Liver (tissue), 8 donors: ENCODE measurements at regions not wholly inside any gene's neighbourhood (a gene's known extent, or its start where the extent isn't known, plus 50 kb on each side); places are given as distances from the start of the nearest gene placed in this dataset.
A peak's percentile ranks its signal among the peaks of the same experiment; 100 is the strongest.
"Not testable (repeated sequence)": the region's sequence is repeated elsewhere in the genome, so short reads cannot be mapped to it uniquely, and the experiment has no call there.

ENCODE experiments used
- DNase-seq: peaks from one replicate; pipeline ENCODE4 v3.0.0-alpha.2; 2017; ENCODE audit warnings: low spot score
- H3K27ac ChIP-seq, 2 donors: one replicate each; pipeline ENCODE4 v1.7.0; 2013; ENCODE audit warnings: inconsistent platforms in 2 of 2, low read length in 2 of 2, control low read depth in 1 of 2, low read depth in 1 of 2, mild to moderate bottlenecking in 1 of 2
- H3K27me3 ChIP-seq, 4 donors: one replicate each; pipeline versions ENCODE4 v1.6.1 to v1.7.0; 2013; ENCODE audit warnings: low read length in 3 of 4, inconsistent platforms in 1 of 4, mild to moderate bottlenecking in 1 of 4, moderate library complexity in 1 of 4; ENCODE audit not compliant: control insufficient read depth in 4 of 4, insufficient read depth in 4 of 4
- H3K36me3 ChIP-seq, 4 donors: one replicate each; pipeline versions ENCODE4 v1.6.1 to v1.7.0; 2013; ENCODE audit warnings: low read length in 3 of 4, mild to moderate bottlenecking in 3 of 4, low read depth in 1 of 4, moderate library complexity in 1 of 4; ENCODE audit not compliant: control insufficient read depth in 4 of 4, insufficient read depth in 3 of 4
- H3K4me1 ChIP-seq, 4 donors: one replicate each; pipeline versions ENCODE4 v1.6.1 to v1.7.0; 2013; ENCODE audit warnings: low read length in 3 of 4, mild to moderate bottlenecking in 3 of 4, moderate library complexity in 1 of 4; ENCODE audit not compliant: control insufficient read depth in 4 of 4, insufficient read depth in 4 of 4
- H3K4me3 ChIP-seq, 3 donors: one replicate each; pipeline versions ENCODE4 v1.6.1 to v1.7.0; 2013; ENCODE audit warnings: low read length in 3 of 3, control low read depth in 1 of 3, low read depth in 1 of 3, mild to moderate bottlenecking in 1 of 3
- H3K9ac ChIP-seq, 2 donors: one replicate each; pipeline ENCODE4 v1.7.0; 2013; ENCODE audit warnings: low read length in 2 of 2, mild to moderate bottlenecking in 2 of 2, moderate library complexity in 2 of 2, control low read depth in 1 of 2, low read depth in 1 of 2
- H3K9me3 ChIP-seq, 4 donors: one replicate each; pipeline versions ENCODE4 v1.6.1 to v1.7.0; 2013; ENCODE audit warnings: low read length in 3 of 4; ENCODE audit not compliant: control insufficient read depth in 4 of 4
- ATF3 ChIP-seq: IDR thresholded peaks from 2 replicates; pipeline ENCODE4 v1.6.1; 2016; ENCODE audit warnings: antibody characterized with exemption
- CTCF ChIP-seq: fragments of 150-350 bp; IDR thresholded peaks from 2 replicates; pipeline ENCODE4 v1.5.1; 2017; ENCODE audit warnings: improper control_type of control experiment, low read depth, low read length; ENCODE audit not compliant: missing input control
- EGR1 ChIP-seq, 2 donors: IDR thresholded peaks; 2 replicates each; pipeline ENCODE4 v1.6.1; 2016 to 2018; ENCODE audit warnings: antibody characterized with exemption in 2 of 2, low read depth in 2 of 2
- HNF4A ChIP-seq, 2 donors: conservative IDR thresholded peaks; 2 replicates each; pipeline ENCODE4 v1.6.1; 2016; ENCODE audit warnings: antibody characterized with exemption in 2 of 2, mild to moderate bottlenecking in 2 of 2
- HNF4G ChIP-seq: IDR thresholded peaks from 2 replicates; pipeline ENCODE4 v1.6.1; 2016; ENCODE audit warnings: antibody characterized with exemption
- JUND ChIP-seq, 2 donors: IDR thresholded peaks; 2 replicates each; pipeline ENCODE4 v1.6.1; 2016; ENCODE audit warnings: antibody characterized with exemption in 2 of 2
- NR2F2 ChIP-seq: IDR thresholded peaks from 2 replicates; pipeline ENCODE4 v1.6.1; 2016; ENCODE audit warnings: antibody characterized with exemption
- REST ChIP-seq: IDR thresholded peaks from 2 replicates; pipeline ENCODE4 v1.6.1; 2016; ENCODE audit warnings: antibody characterized with exemption, mild to moderate bottlenecking
- RXRA ChIP-seq, 2 donors: IDR thresholded peaks; 2 replicates each; pipeline ENCODE4 v1.6.1; 2017 to 2018; ENCODE audit warnings: antibody characterized with exemption in 2 of 2, mild to moderate bottlenecking in 1 of 2
- SP1 ChIP-seq: IDR thresholded peaks from 2 replicates; pipeline ENCODE4 v1.6.1; 2018; ENCODE audit warnings: antibody characterized with exemption, mild to moderate bottlenecking
- TAF1 ChIP-seq: conservative IDR thresholded peaks from 2 replicates; pipeline ENCODE4 v1.6.1; 2016; ENCODE audit warnings: antibody characterized with exemption, mild to moderate bottlenecking
- YY1 ChIP-seq: IDR thresholded peaks from 2 replicates; pipeline ENCODE4 v1.6.1; 2016; ENCODE audit warnings: antibody characterized with exemption, mild to moderate bottlenecking
- ZBTB33 ChIP-seq: IDR thresholded peaks from 2 replicates; pipeline ENCODE4 v1.6.1; 2016; ENCODE audit warnings: antibody characterized with exemption
- WGBS: extraction: QIAGEN DNeasy Blood & Tissue Kit; methylation state at CpG from one replicate; pipeline ENCODE4 v1.1.7; 2013; 5-methylcytosine and 5-hydroxymethylcytosine counted together
- donor health status: healthy.
- donor health status: healthy.
- donor health status: healthy.
- donor health status: healthy.
- donor health status: healthy.

- TF ChIP-seq EGR1 (IDR thresholded peaks at IDR 0.05; ENCODE audit: low read depth in 2 of 2) (no peak), JUND (IDR thresholded peaks at IDR 0.05) (no peak), YY1 (no peak), TAF1 (no peak)
- WGBS, result 92% methylated on average over 3 of the region's 3 CpGs
- Histone ChIP-seq H3K4me3 (no peak overlapping the region), H3K27ac (no peak overlapping the region), H3K9me3 (no peaks in the 10 kb centered on the region), H3K27me3 (no peaks in the 10 kb centered on the region), H3K4me1 (peaks cover 2 to 14% (median 6%) of the 10 kb centered on the region in 4 donors), H3K9ac (no peak overlapping the region), H3K36me3 (no peaks in the 10 kb centered on the region)
- no peak for DNase-seq
Measured at GRCh38 chr4:22616516-22616915, 76.2 kb upstream of the GBA3 start.

GRCh38 chr4:22620144-22620543 is 72.6 kb upstream of the GBA3 start:
- not testable (repeated sequence) for H3K36me3 ChIP-seq, DNase-seq, H3K9me3 ChIP-seq, H3K4me1 ChIP-seq, H3K9ac ChIP-seq, H3K27me3 ChIP-seq, H3K27ac ChIP-seq, H3K4me3 ChIP-seq
- WGBS, result 77% methylated on average over 4 of the region's 4 CpGs
- peak in 1 of 2 donors; percentile 28 for TF ChIP-seq HNF4A (conservative IDR thresholded peaks at IDR 0.05)
- peak in 1 of 2 donors; percentile 16 for TF ChIP-seq RXRA (IDR thresholded peaks at IDR 0.05)

- H3K9me3 ChIP-seq, H3K27ac ChIP-seq, H3K4me1 ChIP-seq, H3K36me3 ChIP-seq, DNase-seq, H3K9ac ChIP-seq, H3K27me3 ChIP-seq, H3K4me3 ChIP-seq: not testable (repeated sequence)
- WGBS, result 94% methylated on average over 5 of the region's 5 CpGs
Measured at GRCh38 chr4:22621970-22622369, 70.8 kb upstream of the GBA3 start.

GRCh38 chr4:22624002-22624401 is 68.7 kb upstream of the GBA3 start:
- not testable (repeated sequence) for H3K9ac ChIP-seq, H3K27me3 ChIP-seq, H3K4me1 ChIP-seq, H3K36me3 ChIP-seq, H3K4me3 ChIP-seq, H3K9me3 ChIP-seq, DNase-seq, H3K27ac ChIP-seq
- 87% methylated on average over 5 of the region's 5 CpGs for WGBS

- Histone ChIP-seq H3K36me3 (no peaks in the 10 kb centered on the region), H3K4me1 (peaks cover 0 to 2% (median under 1%) of the 10 kb centered on the region in 4 donors), H3K9me3 (no peaks in the 10 kb centered on the region), H3K4me3 (no peak overlapping the region), H3K27ac (no peak overlapping the region), H3K9ac (no peak overlapping the region), H3K27me3 (no peaks in the 10 kb centered on the region)
- no peak for DNase-seq
- 59% methylated on average over 3 of the region's 3 CpGs for WGBS
- TF ChIP-seq TAF1 (no peak), ATF3 (no peak), SP1 (no peak), NR2F2 (no peak), HNF4G (no peak), REST (no peak), ZBTB33 (no peak), CTCF (no peak)
Measured at GRCh38 chr4:22625311-22625710, 67.4 kb upstream of the GBA3 start.
